ENCODE measurements at regions not wholly inside any gene's neighbourhood (a gene's known extent, or its start where the extent isn't known, plus 50 kb on each side); places are given as distances from the start of the nearest gene placed in this dataset.
"Not testable (repeated sequence)": the region's sequence is repeated elsewhere in the genome, so short reads cannot be mapped to it uniquely, and the experiment has no call there.

- WGBS, 2 experiments (ENCODE audit: insufficient coverage in 2 of 2): no CpG with 5 or more reads among the region's 5 CpGs
- H3K9me3 ChIP-seq (ENCODE audit: control insufficient read depth, low read length): no peaks in the 10 kb centered on the region
- H3K4me3 ChIP-seq (ENCODE audit: extremely low read depth, insufficient read depth, low read length, poor library complexity, severe bottlenecking): no peak overlapping the region
- H3K4me1 ChIP-seq (ENCODE audit: control insufficient read depth, insufficient read depth, low read length, poor library complexity, severe bottlenecking): no peaks in the 10 kb centered on the region
- H3K36me3 ChIP-seq (ENCODE audit: control insufficient read depth, insufficient read depth, low read length): no peaks in the 10 kb centered on the region
- no peak overlapping the region for H3K27ac ChIP-seq (ENCODE audit: low read depth, low read length, severe bottlenecking)
Observed at GRCh38 chr14:26655128-26655527, 57.3 kb upstream of the NOVA1 start.

GRCh38 chr14:26663506-26663905, 65.7 kb upstream of the NOVA1 start:
- H3K36me3 ChIP-seq (ENCODE audit: control insufficient read depth, insufficient read depth, low read length): no peaks in the 10 kb centered on the region
- H3K4me3 ChIP-seq (ENCODE audit: extremely low read depth, insufficient read depth, low read length, poor library complexity, severe bottlenecking): no peak overlapping the region
- no CpG with 5 or more reads among the region's 1 CpG for WGBS, 2 experiments (ENCODE audit: insufficient coverage in 2 of 2)
- H3K9me3 ChIP-seq (ENCODE audit: control insufficient read depth, low read length): no peaks in the 10 kb centered on the region
- H3K4me1 ChIP-seq (ENCODE audit: control insufficient read depth, insufficient read depth, low read length, poor library complexity, severe bottlenecking): no peaks in the 10 kb centered on the region
- H3K27ac ChIP-seq (ENCODE audit: low read depth, low read length, severe bottlenecking): no peak overlapping the region

GRCh38 chr14:26678732-26679420, 81.0 kb upstream of the NOVA1 start:
- not testable (repeated sequence) for H3K4me3 ChIP-seq (ENCODE audit: extremely low read depth, insufficient read depth, low read length, poor library complexity, severe bottlenecking); H3K27ac ChIP-seq (ENCODE audit: low read depth, low read length, severe bottlenecking)

GRCh38 chr14:26685401-26685800, 87.6 kb upstream of the NOVA1 start:
- WGBS, 2 experiments (ENCODE audit: insufficient coverage in 2 of 2): no CpG with 5 or more reads among the region's 1 CpG

More at GRCh38 chr14:26678732-26679420, 81.0 kb upstream of the NOVA1 start:
- WGBS, 2 experiments (ENCODE audit: insufficient coverage in 2 of 2): 86 to 89% methylated on average over 4 to 14 of the region's 31 CpGs
- H3K4me1 ChIP-seq (ENCODE audit: control insufficient read depth, insufficient read depth, low read length, poor library complexity, severe bottlenecking); H3K9me3 ChIP-seq (ENCODE audit: control insufficient read depth, low read length); H3K36me3 ChIP-seq (ENCODE audit: control insufficient read depth, insufficient read depth, low read length): not testable (repeated sequence)

GRCh38 chr14:26687301-26687837, 89.5 kb upstream of the NOVA1 start:
- 79 to 92% methylated on average over 2 of the region's 2 CpGs for WGBS, 2 experiments (ENCODE audit: insufficient coverage in 2 of 2)
- H3K36me3 ChIP-seq (ENCODE audit: control insufficient read depth, insufficient read depth, low read length): no peaks in the 10 kb centered on the region

More at GRCh38 chr14:26685401-26685800, 87.6 kb upstream of the NOVA1 start:
- Histone ChIP-seq H3K9me3 (ENCODE audit: control insufficient read depth, low read length) (no peaks in the 10 kb centered on the region), H3K4me3 (ENCODE audit: extremely low read depth, insufficient read depth, low read length, poor library complexity, severe bottlenecking) (no peak overlapping the region), H3K27ac (ENCODE audit: low read depth, low read length, severe bottlenecking) (no peak overlapping the region), H3K4me1 (ENCODE audit: control insufficient read depth, insufficient read depth, low read length, poor library complexity, severe bottlenecking) (no peaks in the 10 kb centered on the region), H3K36me3 (ENCODE audit: control insufficient read depth, insufficient read depth, low read length) (no peaks in the 10 kb centered on the region)

GRCh38 chr14:26694521-26694920, 96.7 kb upstream of the NOVA1 start:
- Histone ChIP-seq H3K4me1 (ENCODE audit: control insufficient read depth, insufficient read depth, low read length, poor library complexity, severe bottlenecking) (no peaks in the 10 kb centered on the region), H3K27ac (ENCODE audit: low read depth, low read length, severe bottlenecking) (no peak overlapping the region), H3K4me3 (ENCODE audit: extremely low read depth, insufficient read depth, low read length, poor library complexity, severe bottlenecking) (no peak overlapping the region), H3K36me3 (ENCODE audit: control insufficient read depth, insufficient read depth, low read length) (no peaks in the 10 kb centered on the region), H3K9me3 (ENCODE audit: control insufficient read depth, low read length) (no peaks in the 10 kb centered on the region)

More at GRCh38 chr14:26687301-26687837, 89.5 kb upstream of the NOVA1 start:
- no peaks in the 10 kb centered on the region for H3K9me3 ChIP-seq (ENCODE audit: control insufficient read depth, low read length)
- no peak overlapping the region for H3K4me3 ChIP-seq (ENCODE audit: extremely low read depth, insufficient read depth, low read length, poor library complexity, severe bottlenecking)
- no peak overlapping the region for H3K27ac ChIP-seq (ENCODE audit: low read depth, low read length, severe bottlenecking)
- H3K4me1 ChIP-seq (ENCODE audit: control insufficient read depth, insufficient read depth, low read length, poor library complexity, severe bottlenecking): no peaks in the 10 kb centered on the region

- Histone ChIP-seq H3K4me3 (ENCODE audit: extremely low read depth, insufficient read depth, low read length, poor library complexity, severe bottlenecking) (no peak overlapping the region), H3K9me3 (ENCODE audit: control insufficient read depth, low read length) (no peaks in the 10 kb centered on the region), H3K27ac (ENCODE audit: low read depth, low read length, severe bottlenecking) (no peak overlapping the region), H3K36me3 (ENCODE audit: control insufficient read depth, insufficient read depth, low read length) (no peaks in the 10 kb centered on the region), H3K4me1 (ENCODE audit: control insufficient read depth, insufficient read depth, low read length, poor library complexity, severe bottlenecking) (no peaks in the 10 kb centered on the region)
- no CpG with 5 or more reads among the region's 4 CpGs for WGBS, 2 experiments (ENCODE audit: insufficient coverage in 2 of 2)
Observed at GRCh38 chr14:26702721-26703230, 104.9 kb upstream of the NOVA1 start.

GRCh38 chr14:26703686-26704366, 106.0 kb upstream of the NOVA1 start:
- Histone ChIP-seq H3K9me3 (ENCODE audit: control insufficient read depth, low read length) (no peaks in the 10 kb centered on the region), H3K27ac (ENCODE audit: low read depth, low read length, severe bottlenecking) (no peak overlapping the region), H3K4me3 (ENCODE audit: extremely low read depth, insufficient read depth, low read length, poor library complexity, severe bottlenecking) (no peak overlapping the region), H3K4me1 (ENCODE audit: control insufficient read depth, insufficient read depth, low read length, poor library complexity, severe bottlenecking) (no peaks in the 10 kb centered on the region), H3K36me3 (ENCODE audit: control insufficient read depth, insufficient read depth, low read length) (no peaks in the 10 kb centered on the region)
- 83 to 100% methylated on average over 1 of the region's 2 CpGs for WGBS, 2 experiments (ENCODE audit: insufficient coverage in 2 of 2)

GRCh38 chr14:26707234-26707633, 109.4 kb upstream of the NOVA1 start:
- Histone ChIP-seq H3K4me3 (ENCODE audit: extremely low read depth, insufficient read depth, low read length, poor library complexity, severe bottlenecking) (no peak overlapping the region), H3K4me1 (ENCODE audit: control insufficient read depth, insufficient read depth, low read length, poor library complexity, severe bottlenecking) (no peaks in the 10 kb centered on the region), H3K36me3 (ENCODE audit: control insufficient read depth, insufficient read depth, low read length) (no peaks in the 10 kb centered on the region), H3K27ac (ENCODE audit: low read depth, low read length, severe bottlenecking) (no peak overlapping the region), H3K9me3 (ENCODE audit: control insufficient read depth, low read length) (no peaks in the 10 kb centered on the region)
- WGBS, 2 experiments (ENCODE audit: insufficient coverage in 2 of 2): 100% methylated on average over 1 of the region's 3 CpGs; no CpG with 5 or more reads in 1 of the 2 experiments

GRCh38 chr14:26709019-26709418, 111.2 kb upstream of the NOVA1 start:
- H3K9me3 ChIP-seq (ENCODE audit: control insufficient read depth, low read length): no peaks in the 10 kb centered on the region
- no peaks in the 10 kb centered on the region for H3K36me3 ChIP-seq (ENCODE audit: control insufficient read depth, insufficient read depth, low read length)

GRCh38 chr14:26719514-26719913, 121.7 kb upstream of the NOVA1 start:
- H3K4me1 ChIP-seq (ENCODE audit: control insufficient read depth, insufficient read depth, low read length, poor library complexity, severe bottlenecking): no peaks in the 10 kb centered on the region
- H3K36me3 ChIP-seq (ENCODE audit: control insufficient read depth, insufficient read depth, low read length): no peaks in the 10 kb centered on the region
- H3K4me3 ChIP-seq (ENCODE audit: extremely low read depth, insufficient read depth, low read length, poor library complexity, severe bottlenecking): no peak overlapping the region
- WGBS, 2 experiments (ENCODE audit: insufficient coverage in 2 of 2): 97 to 100% methylated on average over 1 to 3 of the region's 3 CpGs
- no peaks in the 10 kb centered on the region for H3K9me3 ChIP-seq (ENCODE audit: control insufficient read depth, low read length)
- H3K27ac ChIP-seq (ENCODE audit: low read depth, low read length, severe bottlenecking): no peak overlapping the region

More at GRCh38 chr14:26709019-26709418, 111.2 kb upstream of the NOVA1 start:
- H3K27ac ChIP-seq (ENCODE audit: low read depth, low read length, severe bottlenecking): peak overlapping the region; percentile 25
- no peaks in the 10 kb centered on the region for H3K4me1 ChIP-seq (ENCODE audit: control insufficient read depth, insufficient read depth, low read length, poor library complexity, severe bottlenecking)
- no peak overlapping the region for H3K4me3 ChIP-seq (ENCODE audit: extremely low read depth, insufficient read depth, low read length, poor library complexity, severe bottlenecking)

Measured in mesodermal cell (in vitro differentiated cells).